K562 (cell line): ENCODE measurements at regions not wholly inside any gene's neighbourhood (a gene's known extent, or its start where the extent isn't known, plus 50 kb on each side); places are given as distances from the start of the nearest gene placed in this dataset.

ENCODE experiments used
- ATAC-seq: fragments of 200-7000 bp; cut with Tn5 transposase; 3 replicates; pipeline ENCODE4 v1.9.1; 2020; ENCODE audit warnings: moderate library complexity
- BruUV-seq: library from RNA; stranded (reverse); fragments of 400-500 nt; replicated peaks from 2 replicates; lab custom pipeline; 2021; lab: Mats Ljungman, UMichigan
- CTCF ChIA-PET: fragments of 300-600 bp; formaldehyde crosslinking; extraction: SDS; loops from one replicate; lab custom pipeline; 2021; ENCODE audit warnings: low intra/inter-chr PET ratio; lab: Yijun Ruan, JAX
- POLR2A ChIA-PET: fragments of 300-600, 350-650 bp; sonication (Branson Sonifier 250); formaldehyde crosslinking; extraction: SDS; loops from one replicate; lab custom pipeline; 2021; ENCODE audit warnings: antibody characterized with exemption, inconsistent platforms; lab: Yijun Ruan, JAX
- DNase-seq, 4 experiments: peaks; one replicate each; pipeline versions ENCODE4 v3.0.0 to v3.0.0-alpha.2; 2011 to 2018; ENCODE audit warnings: low spot score in 3 of 4, mixed read lengths in 3 of 4; ENCODE audit errors: extremely low read depth in 1 of 4
- FAIRE-seq: peaks from 2 replicates; lab custom pipeline; 2011; peaks lifted over from hg19 to GRCh38; lab: Jason Lieb, UNC
- H2AFZ ChIP-seq: 2 replicates; pipeline ENCODE4 v1.6.0; 2011; ENCODE audit warnings: low read depth, low read length, control low read depth, inconsistent platforms
- H3K27ac ChIP-seq: fragments of 200-600 bp; 3 replicates; pipeline ENCODE4 v1.8.0; 2011; ENCODE audit warnings: low read depth, mild to moderate bottlenecking, control low read depth, inconsistent platforms, low read length, moderate library complexity, mixed read lengths; ENCODE audit errors: extremely low read depth
- H3K27me3 ChIP-seq, 2 experiments: fragments of 300-600 bp in 1 of 2; 2 replicates in 1 of 2; 3 replicates in 1 of 2; pipeline versions ENCODE4 v1.6.0 to v1.8.0; 2011; ENCODE audit warnings: inconsistent platforms in 2 of 2, low read length in 2 of 2, mild to moderate bottlenecking in 1 of 2, mixed read lengths in 1 of 2, moderate library complexity in 1 of 2; ENCODE audit not compliant: control insufficient read depth in 2 of 2, insufficient read depth in 2 of 2
- H3K36me3 ChIP-seq: fragments of 300-600 bp; 3 replicates; pipeline ENCODE4 v1.8.0; 2011; ENCODE audit warnings: mild to moderate bottlenecking, low read length, inconsistent platforms; ENCODE audit not compliant: control insufficient read depth, insufficient read depth
- H3K4me1 ChIP-seq, 2 experiments: fragments of 200-600 bp in 1 of 2; replicated peaks in 1 of 2; 2 replicates in 1 of 2; 3 replicates in 1 of 2; pipeline versions ENCODE4 v1.5.1 to v1.8.0; 2011; ENCODE audit warnings: inconsistent platforms in 2 of 2, low read length in 2 of 2, mild to moderate bottlenecking in 1 of 2, mixed read lengths in 1 of 2, moderate library complexity in 1 of 2; ENCODE audit not compliant: control insufficient read depth in 2 of 2, insufficient read depth in 2 of 2
- H3K4me2 ChIP-seq: 2 replicates; pipeline ENCODE4 v1.6.1; 2011; ENCODE audit warnings: low read length, control low read depth, inconsistent platforms, mixed read lengths; ENCODE audit not compliant: insufficient read depth
- H3K4me3 ChIP-seq: fragments of 200-600 bp; sonication (generic), shearing (Covaris generic); 2 replicates; pipeline ENCODE4 v1.5.1; 2016; ENCODE audit warnings: control low read depth, inconsistent platforms
- H3K79me2 ChIP-seq: fragments of 200-600 bp; 3 replicates; pipeline ENCODE4 v1.8.0; 2011; ENCODE audit warnings: low read length, inconsistent platforms; ENCODE audit not compliant: control insufficient read depth, insufficient read depth
- H3K9ac ChIP-seq, 2 experiments: 2 replicates each; pipeline versions ENCODE4 v1.6.0 to v1.6.1; 2011; ENCODE audit warnings: low read depth in 2 of 2, low read length in 2 of 2, control low read depth in 1 of 2, inconsistent platforms in 1 of 2, mild to moderate bottlenecking in 1 of 2, mixed read lengths in 1 of 2; ENCODE audit not compliant: insufficient read depth in 1 of 2
- H3K9me1 ChIP-seq: one replicate; pipeline ENCODE4 v1.6.0; 2011; ENCODE audit warnings: inconsistent platforms, mild to moderate bottlenecking, low read length, moderate library complexity; ENCODE audit not compliant: control insufficient read depth, insufficient read depth
- H3K9me3 ChIP-seq: replicated peaks from 2 replicates; pipeline ENCODE4 v1.5.1; 2011; ENCODE audit warnings: low read depth, low read length, inconsistent platforms; ENCODE audit not compliant: control insufficient read depth, insufficient read depth
- H4K20me1 ChIP-seq: replicated peaks from 2 replicates; pipeline ENCODE4 v1.6.1; 2011; ENCODE audit warnings: low read length, inconsistent platforms, mixed read lengths; ENCODE audit not compliant: control insufficient read depth, insufficient read depth
- DACH1 ChIP-seq: fragments of 450-650 bp; IDR thresholded peaks from 2 replicates; pipeline ENCODE4 v1.6.1; 2018; ENCODE audit not compliant: partially characterized antibody
- PHB2 ChIP-seq: fragments of 450-650 bp; IDR thresholded peaks from 2 replicates; pipeline ENCODE4 v1.6.1; 2017; ENCODE audit warnings: low read depth
- RNF2 ChIP-seq: sonication (generic); IDR thresholded peaks from 2 replicates; pipeline ENCODE4 v1.6.1; 2016
- WGBS: fragments of 100-300 bp; shearing (Covaris generic); methylation state at CpG from one replicate; pipeline ENCODE4 v1.1.6; 2016; ENCODE audit warnings: low coverage, mixed read lengths; ENCODE audit not compliant: insufficient coverage; ENCODE audit errors: missing lambda C conversion rate; 5-methylcytosine and 5-hydroxymethylcytosine counted together
- in situ Hi-C: fragments of 300-500 bp; cut with MboI; formaldehyde crosslinking; loops from 4 replicates; pipeline ENCODE4 v1.15.0; 2018; ENCODE audit warnings: inconsistent platforms, mixed read lengths
- intact Hi-C: fragments of 100-400 bp; cut with micrococcal nuclease; formaldehyde crosslinking; loops from 2 replicates; pipeline ENCODE4 v1.14.2; 2022
- TF ChIP-seq, protein P1 (sequence below): fragments of 450-650 bp; formaldehyde crosslinking; conservative IDR thresholded peaks from 2 replicates; pipeline ENCODE4 v1.4.0; 2022; ENCODE audit warnings: mild to moderate bottlenecking, missing genetic modification characterization
- TF ChIP-seq, protein P2 (sequence below), 2 experiments: fragments of 200-800 bp in 1 of 2; sonication (Bioruptor generic) in 1 of 2; sonication (generic) in 1 of 2; formaldehyde crosslinking in 1 of 2; IDR thresholded peaks in 1 of 2; conservative IDR thresholded peaks in 1 of 2; 2 replicates each; pipeline versions ENCODE4 v1.5.0 to v1.6.1; 2016 to 2020; ENCODE audit warnings: missing compliant biosample characterization in 1 of 2, missing genetic modification characterization in 1 of 2, missing genetic modification reagents in 1 of 2

DNA sequence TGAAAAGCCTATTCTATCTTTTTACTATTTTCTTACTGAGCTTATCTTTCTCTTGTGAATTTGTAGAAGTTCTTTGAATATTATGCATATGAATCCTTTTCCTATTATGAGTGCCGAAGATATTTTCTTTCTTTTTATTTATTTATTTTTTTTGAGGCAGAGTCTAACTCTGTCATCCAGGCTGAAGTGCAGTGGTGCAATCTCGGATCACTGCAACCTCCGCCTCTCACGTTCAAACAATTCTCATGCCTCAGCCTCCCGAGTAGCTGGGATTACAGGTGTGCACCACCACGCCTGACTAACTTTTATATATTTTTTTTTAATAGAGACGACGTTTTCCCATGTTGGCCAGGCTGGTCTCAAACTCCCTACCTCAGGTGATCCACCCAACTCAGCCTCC, 109.8 kb downstream of the RHOU start:
- Histone ChIP-seq H3K9me3 (no peaks in the 10 kb centered on the region), H3K9ac (no peak overlapping the region), H3K9me1 (no peaks in the 10 kb centered on the region), H3K4me3 (no peak overlapping the region), H4K20me1 (no peaks in the 10 kb centered on the region), H2AFZ (no peak overlapping the region), H3K27ac (no peak overlapping the region), H3K4me2 (no peak overlapping the region), H3K36me3 (no peaks in the 10 kb centered on the region; the same call in 2 of the 3 replicates), H3K27me3 (no peaks in the 10 kb centered on the region), H3K79me2 (no peaks in the 10 kb centered on the region), H3K4me1 (peaks cover 0 to 4% of the 10 kb centered on the region in 2 experiments; a peak in 2 of 5 replicates)
- WGBS: under 1% methylated on average over 8 of the region's 8 CpGs
- no peak for ATAC-seq
- FAIRE-seq: no peak
- TF ChIP-seq PHB2 (no peak), DACH1 (no peak), RNF2 (no peak)
- TF ChIP-seq, protein P1, sequence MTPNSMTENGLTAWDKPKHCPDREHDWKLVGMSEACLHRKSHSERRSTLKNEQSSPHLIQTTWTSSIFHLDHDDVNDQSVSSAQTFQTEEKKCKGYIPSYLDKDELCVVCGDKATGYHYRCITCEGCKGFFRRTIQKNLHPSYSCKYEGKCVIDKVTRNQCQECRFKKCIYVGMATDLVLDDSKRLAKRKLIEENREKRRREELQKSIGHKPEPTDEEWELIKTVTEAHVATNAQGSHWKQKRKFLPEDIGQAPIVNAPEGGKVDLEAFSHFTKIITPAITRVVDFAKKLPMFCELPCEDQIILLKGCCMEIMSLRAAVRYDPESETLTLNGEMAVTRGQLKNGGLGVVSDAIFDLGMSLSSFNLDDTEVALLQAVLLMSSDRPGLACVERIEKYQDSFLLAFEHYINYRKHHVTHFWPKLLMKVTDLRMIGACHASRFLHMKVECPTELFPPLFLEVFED: no peak
- TF ChIP-seq, protein P2, sequence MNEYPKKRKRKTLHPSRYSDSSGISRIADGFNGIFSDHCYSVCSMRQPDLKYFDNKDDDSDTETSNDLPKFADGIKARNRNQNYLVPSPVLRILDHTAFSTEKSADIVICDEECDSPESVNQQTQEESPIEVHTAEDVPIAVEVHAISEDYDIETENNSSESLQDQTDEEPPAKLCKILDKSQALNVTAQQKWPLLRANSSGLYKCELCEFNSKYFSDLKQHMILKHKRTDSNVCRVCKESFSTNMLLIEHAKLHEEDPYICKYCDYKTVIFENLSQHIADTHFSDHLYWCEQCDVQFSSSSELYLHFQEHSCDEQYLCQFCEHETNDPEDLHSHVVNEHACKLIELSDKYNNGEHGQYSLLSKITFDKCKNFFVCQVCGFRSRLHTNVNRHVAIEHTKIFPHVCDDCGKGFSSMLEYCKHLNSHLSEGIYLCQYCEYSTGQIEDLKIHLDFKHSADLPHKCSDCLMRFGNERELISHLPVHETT (CRISPR knock-in tag; conservative IDR thresholded peaks at IDR 0.05 in 1 of 2, IDR thresholded peaks at IDR 0.05 in 1 of 2): no peak
- in situ Hi-C loops (no loop called here), intact Hi-C loops (no loop called here)
- ChIA-PET CTCF (no interaction called here), POLR2A (no interaction called here)
- BruUV-seq: no TSS peak
- DNase-seq: no peak
